Thyroid gland (tissue), 4 donors: ENCODE measurements at regions not wholly inside any gene's neighbourhood (a gene's known extent, or its start where the extent isn't known, plus 50 kb on each side); places are given as distances from the start of the nearest gene placed in this dataset.

Experiments
- DNase-seq, 2 donors: peaks; one replicate each; pipeline ENCODE4 v3.0.0-alpha.2; 2019
- H3K27ac ChIP-seq, 3 donors: fragments of 200-600 bp; sonication (generic); 1 replicate in 2 of 3; 2 replicates in 1 of 3; pipeline ENCODE4 v1.5.1; 2016 to 2019; ENCODE audit warnings: mild to moderate bottlenecking in 1 of 3, moderate library complexity in 1 of 3
- H3K27me3 ChIP-seq: fragments of 200-600 bp; sonication (generic); one replicate; pipeline ENCODE4 v1.5.1; 2019
- H3K36me3 ChIP-seq, 2 donors: fragments of 200-600 bp; sonication (generic); one replicate each; pipeline ENCODE4 v1.5.1; 2016 to 2019
- H3K4me1 ChIP-seq, 2 donors: fragments of 200-600 bp; sonication (generic); one replicate each; pipeline ENCODE4 v1.5.1; 2017 to 2019
- H3K4me3 ChIP-seq, 3 donors: fragments of 200-600 bp; sonication (generic); replicated peaks in 1 of 3; 1 replicate in 2 of 3; 2 replicates in 1 of 3; pipeline ENCODE4 v1.5.1; 2016; ENCODE audit warnings: mild to moderate bottlenecking in 1 of 3
- H3K9me3 ChIP-seq: fragments of 200-600 bp; sonication (generic); one replicate; pipeline ENCODE4 v1.5.1; 2017
- POLR2A ChIP-seq, 2 donors: fragments of 450-650 bp; IDR thresholded peaks; one replicate each; pipeline ENCODE4 v1.6.1; 2017; ENCODE audit warnings: antibody characterized with exemption in 2 of 2, mild to moderate bottlenecking in 2 of 2, moderate library complexity in 1 of 2
- WGBS, 2 donors: methylation state at CpG; one replicate each; pipeline ENCODE4 v1.1.5; 2017; 5-methylcytosine and 5-hydroxymethylcytosine counted together
- intact Hi-C: fragments of 100-400 bp; cut with DNase I; formaldehyde crosslinking; loops from one replicate; pipeline ENCODE4 v1.15.1; 2023
- TF ChIP-seq, protein P1 (sequence below), 6 experiments: fragments of 200-600 bp in 3 of 6; fragments of 450-650 bp in 3 of 6; sonication (generic) in 3 of 6; IDR thresholded peaks; one replicate each; pipeline ENCODE4 v1.5.1; 2016 to 2019; ENCODE audit warnings: antibody characterized with exemption in 6 of 6, mild to moderate bottlenecking in 2 of 6, inconsistent platforms in 1 of 6, moderate library complexity in 1 of 6

DNA sequence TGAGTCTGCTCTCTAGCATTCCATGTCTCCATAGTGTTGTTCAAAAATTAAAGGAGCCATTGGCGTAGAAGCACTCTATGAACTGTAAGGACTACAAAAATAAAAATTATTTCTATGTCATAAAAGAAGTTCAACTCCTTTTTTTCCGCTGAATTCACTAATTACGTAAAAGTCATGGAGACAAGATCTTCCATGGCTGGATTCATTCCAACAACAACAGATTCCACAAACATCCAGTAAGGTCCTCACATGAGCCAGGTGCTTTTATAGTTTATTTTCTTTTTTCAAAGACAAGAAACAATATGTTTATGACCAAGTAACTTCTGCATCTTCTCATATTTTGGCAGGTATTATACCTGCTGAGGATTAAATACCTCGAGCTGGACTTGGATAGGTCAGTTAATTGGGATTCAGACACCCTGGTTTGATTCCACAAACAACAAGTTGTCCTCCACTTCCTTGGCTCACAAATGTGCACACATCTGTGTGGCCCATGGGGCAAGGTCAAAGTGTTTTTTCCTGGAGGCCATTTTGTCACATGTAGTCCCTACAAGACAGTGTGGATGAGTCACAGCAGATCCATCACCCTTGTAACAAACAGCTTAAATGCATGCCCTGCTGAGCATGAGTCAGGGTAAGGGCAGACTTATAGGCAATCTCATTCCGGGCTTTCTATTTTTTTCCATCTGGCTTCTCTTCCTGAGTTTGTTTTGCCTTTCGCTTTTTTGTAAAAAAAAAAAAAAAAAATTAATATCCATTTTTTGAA is 475.6 kb downstream of the COG6 start:
- WGBS, 2 donors = 83 to 89% methylated on average over 6 of the region's 6 CpGs
- no peaks in the 10 kb centered on the region for H3K27me3 ChIP-seq
- no peaks in the 10 kb centered on the region for H3K36me3 ChIP-seq
- intact Hi-C loops = no loop called here
- H3K27ac ChIP-seq = no peak overlapping the region
- no peak overlapping the region for H3K4me3 ChIP-seq
- no peaks in the 10 kb centered on the region for H3K9me3 ChIP-seq
- H3K4me1 ChIP-seq = no peaks in the 10 kb centered on the region
- TF ChIP-seq POLR2A (IDR thresholded peaks at IDR 0.05) = no peak
- TF ChIP-seq, protein P1, sequence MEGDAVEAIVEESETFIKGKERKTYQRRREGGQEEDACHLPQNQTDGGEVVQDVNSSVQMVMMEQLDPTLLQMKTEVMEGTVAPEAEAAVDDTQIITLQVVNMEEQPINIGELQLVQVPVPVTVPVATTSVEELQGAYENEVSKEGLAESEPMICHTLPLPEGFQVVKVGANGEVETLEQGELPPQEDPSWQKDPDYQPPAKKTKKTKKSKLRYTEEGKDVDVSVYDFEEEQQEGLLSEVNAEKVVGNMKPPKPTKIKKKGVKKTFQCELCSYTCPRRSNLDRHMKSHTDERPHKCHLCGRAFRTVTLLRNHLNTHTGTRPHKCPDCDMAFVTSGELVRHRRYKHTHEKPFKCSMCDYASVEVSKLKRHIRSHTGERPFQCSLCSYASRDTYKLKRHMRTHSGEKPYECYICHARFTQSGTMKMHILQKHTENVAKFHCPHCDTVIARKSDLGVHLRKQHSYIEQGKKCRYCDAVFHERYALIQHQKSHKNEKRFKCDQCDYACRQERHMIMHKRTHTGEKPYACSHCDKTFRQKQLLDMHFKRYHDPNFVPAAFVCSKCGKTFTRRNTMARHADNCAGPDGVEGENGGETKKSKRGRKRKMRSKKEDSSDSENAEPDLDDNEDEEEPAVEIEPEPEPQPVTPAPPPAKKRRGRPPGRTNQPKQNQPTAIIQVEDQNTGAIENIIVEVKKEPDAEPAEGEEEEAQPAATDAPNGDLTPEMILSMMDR (IDR thresholded peaks at IDR 0.05) = no peak
- DNase-seq = no peak

GRCh38 chr13:40132249-40132648 is 476.8 kb downstream of the COG6 start:
- no peak for DNase-seq
- H3K36me3 ChIP-seq = no peaks in the 10 kb centered on the region
- H3K27ac ChIP-seq = no peak overlapping the region
- H3K4me1 ChIP-seq = no peaks in the 10 kb centered on the region
- WGBS, 2 donors = 94 to 96% methylated on average over 3 of the region's 3 CpGs
- no peak for TF ChIP-seq POLR2A (IDR thresholded peaks at IDR 0.05)
- TF ChIP-seq, protein P1 (IDR thresholded peaks at IDR 0.05) = no peak
- intact Hi-C loops = no loop called here
- no peaks in the 10 kb centered on the region for H3K9me3 ChIP-seq
- no peaks in the 10 kb centered on the region for H3K27me3 ChIP-seq
- no peak overlapping the region for H3K4me3 ChIP-seq

- Histone ChIP-seq H3K9me3 (no peaks in the 10 kb centered on the region), H3K4me1 (no peaks in the 10 kb centered on the region), H3K4me3 (no peak overlapping the region), H3K27ac (no peak overlapping the region), H3K27me3 (no peaks in the 10 kb centered on the region), H3K36me3 (no peaks in the 10 kb centered on the region)
- no peak for DNase-seq
- WGBS, 2 donors = 88 to 97% methylated on average over 2 of the region's 2 CpGs
- intact Hi-C loops = no loop called here
- TF ChIP-seq, protein P1 (IDR thresholded peaks at IDR 0.05) = no peak
- TF ChIP-seq POLR2A (IDR thresholded peaks at IDR 0.05) = no peak
These were observed 481.4 kb downstream of the COG6 start for GRCh38 chr13:40136896-40137295.

- intact Hi-C loops = no loop called here
These were observed 481.9 kb downstream of the COG6 start for GRCh38 chr13:40137400-40137799.

More at GRCh38 chr13:40137400-40137799, 481.9 kb downstream of the COG6 start:
- H3K27ac ChIP-seq = no peak overlapping the region
- no peaks in the 10 kb centered on the region for H3K36me3 ChIP-seq
- 94 to 98% methylated on average over 5 to 6 of the region's 6 CpGs for WGBS, 2 donors
- no peak overlapping the region for H3K4me3 ChIP-seq
- DNase-seq = no peak
- no peaks in the 10 kb centered on the region for H3K9me3 ChIP-seq
- H3K27me3 ChIP-seq = no peaks in the 10 kb centered on the region
- H3K4me1 ChIP-seq = no peaks in the 10 kb centered on the region
- TF ChIP-seq POLR2A (IDR thresholded peaks at IDR 0.05) = no peak
- TF ChIP-seq, protein P1 (IDR thresholded peaks at IDR 0.05) = no peak
